HT-29 (cell line): ENCODE measurements at regions not wholly inside any gene's neighbourhood (a gene's known extent, or its start where the extent isn't known, plus 50 kb on each side); places are given as distances from the start of the nearest gene placed in this dataset.
"Not testable (repeated sequence)": the region's sequence is repeated elsewhere in the genome, so short reads cannot be mapped to it uniquely, and the experiment has no call there.

ENCODE experiments used
- DNase-seq: peaks from one replicate; pipeline ENCODE4 v3.0.0-alpha.2; 2015; ENCODE audit warnings: low spot score

GRCh38 chr7:26958834-26959233, 94.4 kb upstream of the SKAP2 start:
- no peak for DNase-seq

- DNase-seq: no peak
Observed at GRCh38 chr7:26955516-26955915, 91.1 kb upstream of the SKAP2 start.

- DNase-seq: no peak
Observed at GRCh38 chr7:26954951-26955350, 90.6 kb upstream of the SKAP2 start.

GRCh38 chr7:26951407-26951950, 87.1 kb upstream of the SKAP2 start:
- no peak for DNase-seq

GRCh38 chr7:26950889-26951288, 86.5 kb upstream of the SKAP2 start:
- no peak for DNase-seq

- no peak for DNase-seq
Observed at GRCh38 chr7:26949319-26949718, 84.9 kb upstream of the SKAP2 start.

- no peak for DNase-seq
Observed at GRCh38 chr7:26948617-26949118, 84.3 kb upstream of the SKAP2 start.

- DNase-seq: no peak
Observed at GRCh38 chr7:26944501-26945358, 80.3 kb upstream of the SKAP2 start.

- DNase-seq: peak; percentile 45
Observed at GRCh38 chr7:26937939-26938623, 73.7 kb upstream of the SKAP2 start.

- DNase-seq: no peak
Observed at GRCh38 chr7:26937306-26937705, 72.9 kb upstream of the SKAP2 start.

- not testable (repeated sequence) for DNase-seq
Observed at GRCh38 chr7:26932616-26933015, 68.2 kb upstream of the SKAP2 start.

- no peak for DNase-seq
Observed at GRCh38 chr7:26930845-26931244, 66.5 kb upstream of the SKAP2 start.

GRCh38 chr7:26930201-26930600, 65.8 kb upstream of the SKAP2 start:
- DNase-seq: no peak

- DNase-seq: no peak
Observed at GRCh38 chr7:26928703-26929347, 64.4 kb upstream of the SKAP2 start.

GRCh38 chr7:26925768-26926167, 61.4 kb upstream of the SKAP2 start:
- DNase-seq: no peak

GRCh38 chr7:26924149-26924767, 59.9 kb upstream of the SKAP2 start:
- DNase-seq: no peak

GRCh38 chr7:26919906-26920493, 55.6 kb upstream of the SKAP2 start:
- no peak for DNase-seq

GRCh38 chr7:26918241-26918640, 53.9 kb upstream of the SKAP2 start:
- DNase-seq: no peak

GRCh38 chr7:26916779-26917320, 52.5 kb upstream of the SKAP2 start:
- DNase-seq: no peak

GRCh38 chr7:26916336-26916735, 51.9 kb upstream of the SKAP2 start:
- no peak for DNase-seq
